Progenitor cell of endocrine pancreas (in vitro differentiated cells): ENCODE measurements at regions not wholly inside any gene's neighbourhood (a gene's known extent, or its start where the extent isn't known, plus 50 kb on each side); places are given as distances from the start of the nearest gene placed in this dataset.
"Not testable (repeated sequence)": the region's sequence is repeated elsewhere in the genome, so short reads cannot be mapped to it uniquely, and the experiment has no call there.

Experiments
- DNase-seq: peaks from one replicate; pipeline ENCODE4 v3.0.0; 2021; ENCODE audit warnings: low spot score; ENCODE audit not compliant: unreplicated experiment
- H3K27ac Mint-ChIP-seq: 2 replicates; pipeline ENCODE4 v1.8.0; 2021; ENCODE audit warnings: mild to moderate bottlenecking, moderate library complexity, mixed read lengths
- H3K27me3 Mint-ChIP-seq: 2 replicates; pipeline ENCODE4 v1.8.0; 2021; ENCODE audit warnings: mixed read lengths
- H3K36me3 Mint-ChIP-seq: 2 replicates; pipeline ENCODE4 v1.8.0; 2022; ENCODE audit warnings: mixed read lengths; ENCODE audit not compliant: insufficient read depth
- H3K4me1 Mint-ChIP-seq: 2 replicates; pipeline ENCODE4 v1.8.0; 2021; ENCODE audit warnings: low read depth, mixed read lengths
- H3K4me3 Mint-ChIP-seq: 2 replicates; pipeline ENCODE4 v1.8.0; 2021; ENCODE audit warnings: low read depth, mild to moderate bottlenecking, moderate library complexity, mixed read lengths
- H3K9me3 Mint-ChIP-seq: 2 replicates; pipeline ENCODE4 v1.8.0; 2021; ENCODE audit warnings: low read depth, mixed read lengths
- CTCF ChIP-seq: fragments of 200-600 bp; sonication (generic); IDR thresholded peaks from one replicate; pipeline ENCODE4 v1.5.0; 2021; ENCODE audit warnings: antibody characterized with exemption, mild to moderate bottlenecking; ENCODE audit not compliant: unreplicated experiment

- H3K4me3 Mint-ChIP-seq: no peak overlapping the region
- H3K36me3 Mint-ChIP-seq: peaks cover 6% of the 10 kb centered on the region
- H3K4me1 Mint-ChIP-seq: no peaks in the 10 kb centered on the region
- no peak overlapping the region for H3K27ac Mint-ChIP-seq
- TF ChIP-seq CTCF: no peak
- H3K27me3 Mint-ChIP-seq: no peaks in the 10 kb centered on the region
- no peak for DNase-seq
- H3K9me3 Mint-ChIP-seq: peaks cover 19% of the 10 kb centered on the region
Measured at GRCh38 chr9:82912645-82913044, 150.3 kb downstream of the RASEF start.

- not testable (repeated sequence) for H3K27me3 Mint-ChIP-seq, H3K27ac Mint-ChIP-seq, H3K36me3 Mint-ChIP-seq, H3K4me3 Mint-ChIP-seq, DNase-seq, H3K4me1 Mint-ChIP-seq
- H3K9me3 Mint-ChIP-seq: peaks cover 22% of the 10 kb centered on the region
Measured at GRCh38 chr9:82916238-82916637, 146.7 kb downstream of the RASEF start.

- Mint-ChIP-seq H3K9me3 (peaks cover 22% of the 10 kb centered on the region), H3K27ac (no peak overlapping the region), H3K27me3 (no peaks in the 10 kb centered on the region), H3K4me1 (peaks cover 21% of the 10 kb centered on the region), H3K36me3 (peaks cover 6% of the 10 kb centered on the region), H3K4me3 (no peak overlapping the region)
- TF ChIP-seq CTCF: no peak
- no peak for DNase-seq
Measured at GRCh38 chr9:82920154-82920553, 142.8 kb downstream of the RASEF start.

DNA sequence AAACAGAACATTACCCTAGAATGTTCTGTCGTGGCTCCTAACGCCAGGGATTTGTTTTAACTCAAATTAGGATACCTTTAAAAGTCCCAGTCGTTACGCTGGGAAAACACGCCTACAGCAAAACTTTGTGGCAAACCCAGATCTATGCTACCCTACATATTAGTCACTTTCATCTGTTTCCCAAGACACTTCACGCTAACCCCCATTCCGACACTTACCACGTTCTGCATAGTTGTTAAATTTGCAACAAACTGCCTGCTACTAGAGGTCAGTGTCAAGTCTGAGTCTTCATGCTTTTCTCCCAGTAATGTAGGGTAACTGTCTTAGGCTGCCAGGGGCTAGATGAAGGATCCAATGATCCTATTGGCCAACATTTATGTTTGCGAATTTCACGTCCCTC lies 140.3 kb downstream of the RASEF start:
- H3K9me3 Mint-ChIP-seq: peaks cover 6% of the 10 kb centered on the region

GRCh38 chr9:82923092-82923911 lies 139.6 kb downstream of the RASEF start:
- peak overlapping the region; percentile 33 for H3K4me3 Mint-ChIP-seq
- no peaks in the 10 kb centered on the region for H3K36me3 Mint-ChIP-seq
- no peak for DNase-seq
- H3K27ac Mint-ChIP-seq: peak overlapping the region; percentile 33
- TF ChIP-seq CTCF: no peak
- H3K9me3 Mint-ChIP-seq: peaks cover 3% of the 10 kb centered on the region
- H3K27me3 Mint-ChIP-seq: no peaks in the 10 kb centered on the region
- peaks cover 21% of the 10 kb centered on the region for H3K4me1 Mint-ChIP-seq

More for the DNA sequence above, 140.3 kb downstream of the RASEF start:
- DNase-seq: no peak
- no peak overlapping the region for H3K4me3 Mint-ChIP-seq
- no peaks in the 10 kb centered on the region for H3K27me3 Mint-ChIP-seq
- no peaks in the 10 kb centered on the region for H3K36me3 Mint-ChIP-seq
- H3K27ac Mint-ChIP-seq: no peak overlapping the region
- TF ChIP-seq CTCF: no peak
- peaks cover 21% of the 10 kb centered on the region for H3K4me1 Mint-ChIP-seq
